ENCODE measurements at regions not wholly inside any gene's neighbourhood (a gene's known extent, or its start where the extent isn't known, plus 50 kb on each side); places are given as distances from the start of the nearest gene placed in this dataset.
"Not testable (repeated sequence)": the region's sequence is repeated elsewhere in the genome, so short reads cannot be mapped to it uniquely, and the experiment has no call there.

DNA sequence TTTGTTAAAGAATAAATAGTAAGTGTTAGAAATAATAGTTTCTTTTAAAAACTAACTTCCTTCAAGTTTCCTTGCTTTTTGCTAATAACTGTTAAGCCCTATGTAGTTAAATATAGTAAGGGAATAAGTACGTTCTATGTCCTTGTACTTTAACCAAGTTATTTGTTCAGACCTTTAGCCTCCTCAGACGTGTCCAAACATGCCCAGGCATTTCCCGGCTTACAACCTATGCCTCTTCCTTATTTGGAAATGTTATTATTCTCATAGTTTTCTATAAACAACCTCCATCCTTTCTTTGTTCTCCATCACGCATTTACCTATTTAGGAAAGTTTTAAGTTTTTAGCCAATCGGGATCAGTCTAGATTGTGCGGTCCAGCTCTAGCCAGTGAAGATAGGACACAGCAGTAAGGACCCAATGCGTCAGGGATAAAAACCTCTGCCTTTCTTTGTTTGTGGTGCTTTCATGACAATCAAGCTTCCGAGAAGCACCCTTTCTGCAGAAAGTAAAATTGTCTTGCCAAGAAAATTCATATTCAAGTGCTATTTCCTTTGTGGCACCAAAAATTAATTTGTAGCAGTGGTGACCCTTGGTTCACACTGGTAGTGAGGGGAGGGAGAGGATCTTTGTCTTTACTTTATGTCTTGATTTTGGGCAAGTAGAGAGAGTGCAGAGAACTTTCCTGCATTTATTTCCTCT is 851.3 kb upstream of the POM121L12 start:
- DNase-seq, result no peak
- H3K4me3 ChIP-seq, result no peak overlapping the region
- H3K9me3 ChIP-seq, result no peaks in the 10 kb centered on the region
- H3K4me1 ChIP-seq (ENCODE audit: low read depth), result no peaks in the 10 kb centered on the region
- intact Hi-C loops (cut with DNase I, micrococcal nuclease), result no loop called here
- TF ChIP-seq, protein P1, sequence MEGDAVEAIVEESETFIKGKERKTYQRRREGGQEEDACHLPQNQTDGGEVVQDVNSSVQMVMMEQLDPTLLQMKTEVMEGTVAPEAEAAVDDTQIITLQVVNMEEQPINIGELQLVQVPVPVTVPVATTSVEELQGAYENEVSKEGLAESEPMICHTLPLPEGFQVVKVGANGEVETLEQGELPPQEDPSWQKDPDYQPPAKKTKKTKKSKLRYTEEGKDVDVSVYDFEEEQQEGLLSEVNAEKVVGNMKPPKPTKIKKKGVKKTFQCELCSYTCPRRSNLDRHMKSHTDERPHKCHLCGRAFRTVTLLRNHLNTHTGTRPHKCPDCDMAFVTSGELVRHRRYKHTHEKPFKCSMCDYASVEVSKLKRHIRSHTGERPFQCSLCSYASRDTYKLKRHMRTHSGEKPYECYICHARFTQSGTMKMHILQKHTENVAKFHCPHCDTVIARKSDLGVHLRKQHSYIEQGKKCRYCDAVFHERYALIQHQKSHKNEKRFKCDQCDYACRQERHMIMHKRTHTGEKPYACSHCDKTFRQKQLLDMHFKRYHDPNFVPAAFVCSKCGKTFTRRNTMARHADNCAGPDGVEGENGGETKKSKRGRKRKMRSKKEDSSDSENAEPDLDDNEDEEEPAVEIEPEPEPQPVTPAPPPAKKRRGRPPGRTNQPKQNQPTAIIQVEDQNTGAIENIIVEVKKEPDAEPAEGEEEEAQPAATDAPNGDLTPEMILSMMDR (IDR thresholded peaks at IDR 0.05), result no peak
- ATAC-seq, result no peak
- H3K36me3 ChIP-seq (ENCODE audit: low read depth), result no peaks in the 10 kb centered on the region

DNA sequence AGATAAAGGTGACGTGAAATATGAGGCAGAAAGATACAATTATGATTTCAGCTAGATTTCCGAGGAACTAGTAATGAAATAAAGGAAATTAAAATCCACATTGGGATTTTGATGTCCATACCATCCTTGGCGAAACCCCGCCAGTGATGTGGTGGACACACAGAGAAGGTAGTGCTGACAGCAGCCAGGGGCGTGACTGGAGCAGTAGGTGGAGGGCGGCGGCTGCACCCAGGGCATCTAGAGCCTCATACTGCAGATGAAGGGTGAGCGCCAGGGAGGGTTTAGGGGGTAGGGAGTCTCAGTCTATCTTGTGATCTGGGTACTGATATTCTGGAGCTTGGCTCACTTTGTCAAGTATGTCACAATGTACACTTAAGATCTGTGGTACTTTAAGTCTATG is 855.5 kb upstream of the POM121L12 start:
- no peak for DNase-seq
- intact Hi-C loops (cut with DNase I, micrococcal nuclease), result no loop called here
- ATAC-seq, result no peak

DNA sequence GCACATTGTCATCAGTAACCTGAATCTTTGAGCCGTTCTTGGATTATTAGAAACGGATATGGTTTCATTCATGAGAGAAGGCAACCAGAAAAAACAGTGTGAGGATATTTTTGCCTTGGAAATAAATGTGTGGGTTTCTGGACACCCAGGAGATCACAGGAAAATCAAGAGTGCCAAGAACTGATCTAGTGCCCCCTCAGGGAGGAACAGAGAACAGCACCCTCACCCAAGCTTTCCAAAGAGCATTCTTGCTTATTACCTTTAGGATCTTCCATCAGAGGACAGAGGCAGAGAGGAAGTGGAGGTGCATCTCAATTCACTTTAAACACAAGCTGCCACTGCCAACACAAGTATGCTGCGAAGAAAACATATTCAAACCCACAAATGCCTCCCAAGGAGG is 851.5 kb upstream of the COBL start:
- intact Hi-C loops (cut with DNase I, micrococcal nuclease), result no loop called here
- TF ChIP-seq, protein P1 (IDR thresholded peaks at IDR 0.05), result no peak
- Histone ChIP-seq H3K4me3 (no peak overlapping the region), H3K36me3 (ENCODE audit: low read depth) (no peaks in the 10 kb centered on the region), H3K9me3 (no peaks in the 10 kb centered on the region), H3K4me1 (ENCODE audit: low read depth) (no peaks in the 10 kb centered on the region)
- DNase-seq (peak in 1 of 3 donors; percentile 24), ATAC-seq (no peak)

More for the DNA sequence above, 855.5 kb upstream of the POM121L12 start:
- Histone ChIP-seq H3K9me3 (no peaks in the 10 kb centered on the region), H3K4me1 (ENCODE audit: low read depth) (no peaks in the 10 kb centered on the region), H3K36me3 (ENCODE audit: low read depth) (no peaks in the 10 kb centered on the region), H3K4me3 (no peak overlapping the region)
- TF ChIP-seq, protein P1 (IDR thresholded peaks at IDR 0.05), result no peak

DNA sequence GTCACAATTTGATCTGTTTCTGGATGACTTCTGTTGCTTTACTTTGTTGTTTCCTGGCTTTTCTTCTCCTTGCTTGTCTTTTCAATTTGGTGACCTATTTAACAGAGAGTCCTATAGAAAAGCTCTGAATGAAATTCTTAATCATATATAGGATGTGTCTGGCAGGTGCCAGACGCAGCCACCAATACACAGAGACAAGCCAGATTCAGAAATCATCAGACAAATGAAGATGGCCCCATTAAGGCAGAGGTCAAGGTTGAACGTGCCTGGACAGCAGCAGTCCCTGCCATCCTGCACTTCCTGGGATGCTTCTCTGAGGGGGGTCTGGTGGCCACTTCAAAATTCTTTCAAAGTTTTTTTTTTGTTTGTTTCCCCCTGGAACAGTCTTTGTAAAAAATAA is 846.7 kb upstream of the COBL start:
- no peaks in the 10 kb centered on the region for H3K4me1 ChIP-seq (ENCODE audit: low read depth)
- intact Hi-C loops (cut with DNase I, micrococcal nuclease), result no loop called here
- no peak for ATAC-seq
- no peak overlapping the region for H3K4me3 ChIP-seq
- DNase-seq, result no peak
- no peaks in the 10 kb centered on the region for H3K9me3 ChIP-seq
- H3K36me3 ChIP-seq (ENCODE audit: low read depth), result no peaks in the 10 kb centered on the region
- TF ChIP-seq, protein P1 (IDR thresholded peaks at IDR 0.05), result no peak

DNA sequence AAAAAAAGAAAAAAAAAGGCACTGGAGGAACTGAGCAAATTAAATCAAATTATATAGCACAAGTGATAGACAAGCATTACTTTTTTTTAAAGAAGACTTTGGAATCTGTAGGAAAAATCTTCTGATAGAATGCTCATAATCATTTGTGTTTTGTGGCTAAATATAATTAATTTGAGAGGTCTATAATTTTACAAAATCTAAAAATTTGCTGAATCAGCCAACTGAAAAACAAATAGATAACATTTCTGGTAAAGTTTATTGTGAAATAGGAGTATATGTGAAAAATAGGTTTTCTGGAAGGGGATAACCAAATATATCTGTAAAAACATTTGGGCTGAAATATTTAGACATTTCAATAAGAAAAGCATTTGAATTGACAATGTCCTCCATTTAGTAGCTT is 844.9 kb upstream of the COBL start:
- no peaks in the 10 kb centered on the region for H3K36me3 ChIP-seq (ENCODE audit: low read depth)
- no peaks in the 10 kb centered on the region for H3K4me1 ChIP-seq (ENCODE audit: low read depth)
- intact Hi-C loops (cut with DNase I, micrococcal nuclease), result no loop called here
- DNase-seq, result no peak
- H3K4me3 ChIP-seq, result no peak overlapping the region
- H3K9me3 ChIP-seq, result no peaks in the 10 kb centered on the region
- TF ChIP-seq, protein P1 (IDR thresholded peaks at IDR 0.05), result no peak
- ATAC-seq, result no peak

DNA sequence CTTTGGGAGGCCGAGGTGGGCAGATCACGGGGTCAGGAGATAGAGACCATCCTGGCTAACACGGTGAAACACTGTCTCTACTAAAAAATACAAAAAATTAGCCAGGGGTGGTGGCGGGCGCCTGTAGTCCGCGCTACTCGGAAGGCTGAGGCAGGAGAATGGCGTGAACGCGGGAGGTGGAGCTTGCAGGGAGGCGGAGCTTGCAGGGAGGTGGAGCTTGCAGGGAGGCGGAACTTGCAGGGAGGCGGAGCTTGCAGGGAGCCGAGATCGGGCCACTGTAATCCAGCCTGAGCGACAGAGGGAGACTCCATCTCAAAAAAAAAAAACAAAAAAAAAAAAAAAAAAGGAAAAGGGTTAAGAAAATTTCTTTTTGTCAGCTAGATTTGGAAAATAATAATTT is 842.8 kb upstream of the COBL start:
- ATAC-seq; H3K36me3 ChIP-seq (ENCODE audit: low read depth): not testable (repeated sequence)

More for the DNA sequence above, 842.8 kb upstream of the COBL start:
- H3K9me3 ChIP-seq; H3K4me3 ChIP-seq; H3K4me1 ChIP-seq (ENCODE audit: low read depth); DNase-seq; intact Hi-C loops (cut with DNase I, micrococcal nuclease): not testable (repeated sequence)
